NCI-H524 treated with DMSO at 0.1 percent for 48 hours (cell line): ENCODE measurements at regions not wholly inside any gene's neighbourhood (a gene's known extent, or its start where the extent isn't known, plus 50 kb on each side); places are given as distances from the start of the nearest gene placed in this dataset.
A peak's percentile ranks its signal among the peaks of the same experiment; 100 is the strongest.
"Not testable (repeated sequence)": the region's sequence is repeated elsewhere in the genome, so short reads cannot be mapped to it uniquely, and the experiment has no call there.

Experiments used
- DNase-seq: peaks from one replicate; lab custom pipeline; 2025; lab: John Stamatoyannopoulos, UW

DNA sequence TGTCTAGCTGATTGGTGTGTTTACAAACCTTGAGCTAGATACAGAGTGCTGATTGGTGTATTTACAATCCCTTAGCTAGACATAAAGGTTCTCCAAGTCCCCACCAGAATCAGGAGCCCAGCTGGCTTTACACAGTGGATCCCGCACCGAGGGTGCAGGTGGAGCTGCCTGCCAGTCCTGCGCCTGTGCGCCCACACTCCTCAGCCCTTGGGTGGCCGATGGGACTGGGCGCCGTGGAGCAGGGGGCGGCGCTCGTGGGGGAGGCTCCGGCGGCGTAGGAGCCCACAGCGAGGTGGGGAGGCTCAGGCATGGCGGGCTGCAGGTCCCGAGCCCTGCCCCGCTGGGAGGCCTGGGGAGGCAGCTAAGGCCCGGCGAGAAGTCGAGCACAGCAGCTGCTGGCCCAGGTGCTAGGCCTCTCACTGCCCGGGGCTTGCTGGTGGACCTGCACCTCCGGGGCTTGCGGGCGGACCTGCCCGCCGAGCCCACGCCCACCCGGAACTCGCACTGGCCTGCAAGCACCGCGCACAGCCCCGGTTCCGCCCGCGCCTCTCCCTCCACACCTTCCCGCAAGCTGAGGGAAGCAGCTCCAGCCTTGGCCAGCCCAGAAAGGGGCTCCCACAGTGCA is 51.0 kb upstream of the CDYL start:
- not testable (repeated sequence) for DNase-seq

- DNase-seq: not testable (repeated sequence)
Observed at GRCh38 chr6:4724727-4725126, 51.5 kb upstream of the CDYL start.

- DNase-seq: no peak
Observed at GRCh38 chr6:4723383-4723782, 52.8 kb upstream of the CDYL start.

GRCh38 chr6:4721368-4721767 is 54.8 kb upstream of the CDYL start:
- DNase-seq: not testable (repeated sequence)

GRCh38 chr6:4719491-4719890 is 56.7 kb upstream of the CDYL start:
- no peak for DNase-seq

DNA sequence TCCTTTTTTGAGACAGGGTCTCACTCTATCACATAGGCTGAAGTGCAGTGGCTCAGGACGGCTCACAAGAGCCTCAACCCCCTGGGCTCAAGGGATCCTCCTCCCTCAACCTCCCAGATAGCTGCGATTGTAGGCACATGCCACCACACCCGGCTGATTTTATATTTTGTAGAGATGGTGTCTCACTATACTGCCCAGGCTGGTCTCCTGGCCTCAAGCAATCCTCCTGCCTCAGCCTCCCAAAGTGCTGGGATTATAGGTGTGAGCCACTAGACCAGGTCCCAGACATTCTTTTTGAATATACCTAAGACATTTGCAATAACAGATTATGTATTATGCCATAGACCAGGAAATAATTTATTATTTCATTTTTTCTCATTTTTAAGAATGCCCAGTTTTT is 58.3 kb upstream of the CDYL start:
- DNase-seq: no peak

GRCh38 chr6:4717124-4717523 is 59.1 kb upstream of the CDYL start:
- no peak for DNase-seq

GRCh38 chr6:4714961-4715501 is 61.2 kb upstream of the CDYL start:
- no peak for DNase-seq

DNA sequence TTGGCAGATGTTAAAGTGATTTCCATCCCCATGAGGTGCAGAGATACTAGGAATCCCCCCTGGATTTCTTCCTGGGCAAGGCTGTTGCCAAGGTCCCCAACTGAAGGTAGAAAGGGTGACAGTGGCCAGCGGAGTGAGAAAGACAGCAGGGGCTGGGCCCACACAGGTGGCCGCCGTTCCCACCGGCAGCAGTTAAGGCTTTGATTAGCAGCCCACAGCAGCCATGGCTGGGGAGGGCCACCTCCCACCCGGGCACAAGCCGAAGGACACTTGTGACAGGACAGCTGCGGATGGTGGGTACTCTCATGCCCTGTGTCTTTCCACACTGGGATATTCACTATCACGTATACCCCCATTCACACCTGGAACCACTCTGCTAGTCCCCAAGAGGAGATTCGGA is 63.9 kb upstream of the CDYL start:
- no peak for DNase-seq

GRCh38 chr6:4707011-4707410 is 69.2 kb upstream of the CDYL start:
- no peak for DNase-seq

DNA sequence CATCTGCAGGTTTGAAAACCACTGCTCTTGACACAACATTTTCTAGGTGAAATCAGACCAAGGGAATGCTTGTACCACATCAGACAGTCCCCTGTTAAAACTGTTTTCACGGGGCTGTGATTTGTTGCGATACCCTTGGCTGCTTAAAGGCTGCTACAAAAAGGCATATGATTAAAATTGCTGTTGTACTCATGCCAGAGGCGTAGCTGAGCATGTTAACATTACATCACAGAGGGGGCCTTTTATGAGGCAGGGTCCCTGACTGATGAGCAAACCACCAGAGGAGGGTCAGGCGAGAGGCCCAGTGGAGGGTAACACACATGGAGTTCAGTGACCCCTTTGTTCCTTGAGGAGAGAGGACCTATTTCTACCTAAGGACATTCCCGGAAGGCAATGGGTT is 70.4 kb upstream of the CDYL start:
- no peak for DNase-seq

DNA sequence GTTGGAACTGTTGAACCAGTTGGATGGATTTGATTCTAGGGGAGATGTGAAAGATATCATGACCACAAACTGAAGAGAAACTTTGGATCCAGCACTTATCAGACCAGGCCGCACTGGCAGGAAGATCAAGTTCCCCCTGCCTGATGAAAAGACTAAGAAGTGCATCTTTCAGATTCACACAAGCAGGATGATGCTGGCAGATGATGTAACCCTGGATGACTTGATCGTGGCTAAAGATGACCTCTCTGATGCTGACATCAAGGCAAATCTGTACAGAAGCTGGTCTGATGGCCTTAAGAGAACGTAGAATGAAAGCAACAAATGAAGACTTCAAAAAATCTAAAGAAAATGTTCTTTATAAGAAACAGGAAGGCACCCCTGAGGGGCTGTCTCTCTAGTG is 72.8 kb upstream of the CDYL start:
- DNase-seq: no peak

GRCh38 chr6:4698901-4699659 is 77.1 kb upstream of the CDYL start:
- peak; percentile 2 for DNase-seq

- peak; percentile 70 for DNase-seq
Observed at GRCh38 chr6:4693173-4693970, 82.8 kb upstream of the CDYL start.

GRCh38 chr6:4692664-4693063 is 83.5 kb upstream of the CDYL start:
- no peak for DNase-seq

DNA sequence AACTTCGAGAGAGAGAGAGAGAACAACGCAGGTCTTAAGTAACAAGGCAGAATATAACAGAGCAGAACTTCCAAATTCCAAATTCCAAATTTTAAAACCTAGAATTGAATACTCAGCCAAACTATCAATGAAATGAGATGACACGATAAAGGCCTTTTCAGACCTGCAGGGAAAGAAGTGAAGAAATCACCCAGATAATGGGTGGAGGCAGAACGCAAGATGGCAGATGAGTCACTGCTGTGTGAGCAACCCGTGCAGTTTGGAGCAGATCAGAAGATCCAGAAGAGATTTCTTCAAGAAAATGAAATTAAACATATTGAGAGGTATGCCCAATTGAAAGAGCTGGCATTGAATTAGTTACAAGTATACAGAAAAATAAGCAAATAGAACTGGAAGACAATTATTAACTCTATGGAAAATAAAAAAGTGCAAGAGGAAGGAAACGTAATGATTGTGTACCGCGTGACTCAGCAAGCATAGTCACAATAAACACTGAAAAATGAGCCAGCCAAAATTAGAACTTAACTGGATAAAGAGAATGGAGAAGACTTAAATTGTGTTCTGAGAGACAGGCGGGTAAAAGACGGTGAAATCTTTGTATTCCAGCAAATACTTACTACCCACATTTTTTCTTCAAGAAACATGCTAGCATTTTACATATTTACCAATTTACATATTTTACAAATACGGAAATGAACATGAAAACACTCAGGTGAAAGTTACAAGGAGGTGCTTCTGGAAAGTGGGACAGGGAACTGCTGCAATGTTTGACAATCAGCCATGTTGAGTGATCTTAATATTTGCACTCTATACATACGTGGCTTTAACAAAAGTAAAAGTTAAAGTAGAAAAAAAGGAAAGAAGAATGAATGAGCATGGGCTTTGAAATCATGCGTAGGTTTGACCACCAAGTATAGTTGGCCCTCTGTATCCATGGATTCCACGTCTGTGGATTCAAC is 87.9 kb upstream of the CDYL start:
- no peak for DNase-seq

DNA sequence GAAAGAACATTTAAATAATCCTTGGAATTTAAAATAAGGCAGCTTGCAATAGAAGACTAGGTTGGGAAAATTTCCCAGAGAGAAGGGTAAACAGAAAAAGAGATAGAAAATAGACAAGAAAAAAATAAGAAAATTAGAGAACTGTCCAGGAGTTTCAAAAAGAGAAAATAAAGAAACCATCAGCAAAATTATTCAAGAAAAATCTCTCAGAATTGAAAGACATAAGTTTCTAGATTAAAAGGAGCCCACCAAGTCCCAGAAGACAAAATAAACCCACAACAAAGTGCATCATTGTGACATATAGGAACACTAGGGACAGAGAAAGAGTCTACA is 88.6 kb upstream of the CDYL start:
- no peak for DNase-seq

DNA sequence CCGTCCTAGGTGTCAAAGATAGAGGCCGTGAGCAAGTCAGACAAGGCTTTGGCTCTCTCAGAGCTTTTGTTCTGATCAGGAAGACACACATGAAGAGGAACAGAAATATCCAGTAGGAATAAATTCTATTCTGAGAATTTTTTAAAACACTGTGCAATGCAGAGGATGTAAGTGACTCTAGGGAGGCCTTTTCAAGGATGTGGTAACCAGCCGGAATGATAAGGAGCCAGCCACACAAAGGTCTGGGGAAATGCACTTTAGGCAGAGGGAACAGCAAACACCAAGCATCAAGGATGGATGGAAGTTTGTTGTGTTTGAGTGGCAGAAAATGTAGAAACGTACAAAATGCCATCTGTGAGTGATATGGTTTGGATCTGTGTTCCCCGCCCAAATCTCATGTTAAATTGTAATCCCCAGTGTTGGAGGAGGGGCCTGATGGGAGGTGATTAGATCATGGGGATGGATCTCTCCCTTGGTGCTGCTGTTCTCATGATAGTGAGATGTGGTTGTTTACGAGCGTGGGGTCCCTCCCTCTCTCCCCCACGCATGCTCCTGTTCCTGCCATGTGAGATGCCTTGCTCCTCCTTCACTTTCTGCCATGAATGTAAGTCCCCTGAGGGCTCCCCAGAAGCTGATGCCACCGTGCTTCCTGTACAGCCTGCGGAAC is 93.6 kb upstream of the CDYL start:
- DNase-seq: no peak

GRCh38 chr6:4678506-4679300 is 97.5 kb upstream of the CDYL start:
- DNase-seq: no peak

DNA sequence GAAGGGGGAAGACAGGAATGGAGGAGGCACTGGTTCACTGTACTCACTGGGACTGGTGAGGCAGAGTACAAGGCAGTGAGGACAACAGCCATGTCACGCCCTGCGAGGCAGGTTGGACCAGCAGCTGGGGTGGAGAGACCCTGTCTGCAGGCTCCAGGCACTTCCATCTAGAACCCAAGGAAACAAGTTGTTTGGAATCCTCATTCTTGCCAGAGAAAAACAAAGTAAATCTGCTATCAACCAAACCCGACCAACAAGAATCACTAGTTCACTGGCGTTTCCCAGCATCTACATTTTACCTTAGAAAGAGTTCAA is 98.5 kb upstream of the CDYL start:
- DNase-seq: no peak
